ENCODE measurements at regions not wholly inside any gene's neighbourhood (a gene's known extent, or its start where the extent isn't known, plus 50 kb on each side); places are given as distances from the start of the nearest gene placed in this dataset.

DNA sequence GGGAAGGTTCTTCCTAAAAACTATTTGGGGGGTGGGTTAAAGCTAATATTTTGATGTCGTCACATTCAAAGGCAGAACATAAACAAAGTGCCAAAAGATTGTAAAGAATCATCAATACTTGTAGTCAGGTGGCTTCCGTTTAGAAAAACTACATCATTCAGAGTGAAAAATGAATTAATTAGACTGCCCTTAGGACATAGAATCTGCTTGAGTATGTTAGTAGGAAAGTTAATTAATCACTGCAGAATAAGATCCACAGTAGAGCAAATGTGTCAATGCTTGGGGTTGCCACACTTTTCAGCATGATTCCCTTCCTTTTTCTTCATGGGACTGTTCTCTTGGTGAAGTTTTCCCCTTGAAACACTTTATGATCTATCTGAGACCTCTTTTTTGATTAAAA, 166.8 kb upstream of the MTNR1B start:
- no peak overlapping the region for H3T11ph ChIP-seq (ENCODE audit: low read length)
- Mint-ChIP-seq H3K9me3 (no peaks in the 10 kb centered on the region), H3K27ac (no peak overlapping the region), H3K4me1 (peaks cover 20 to 23% of the 10 kb centered on the region in 2 experiments), H3K4me3 (no peak overlapping the region), H3K27me3 (ENCODE audit: low read depth) (no peaks in the 10 kb centered on the region), H3K36me3 (ENCODE audit: insufficient read depth in 1 of 3, low read depth in 3 of 3) (peaks cover 8 to 18% (median 14%) of the 10 kb centered on the region in 3 experiments)
- H4K91ac ChIP-seq (ENCODE audit: insufficient read length, low read depth, low read length): no peak overlapping the region
- no peak overlapping the region for H2BK20ac ChIP-seq (ENCODE audit: low read depth, low read length, poor library complexity, severe bottlenecking)
- H2AFZ ChIP-seq (ENCODE audit: low read length): no peak overlapping the region
- no peak overlapping the region for H3K4ac ChIP-seq (ENCODE audit: low read depth, low read length)
- no peaks in the 10 kb centered on the region for H3K79me1 ChIP-seq (ENCODE audit: insufficient read depth, low read depth, low read length, poor library complexity, severe bottlenecking)
- no peak overlapping the region for H3K9ac ChIP-seq (ENCODE audit: extremely low read depth, insufficient read length, low read length)
- H2BK12ac ChIP-seq (ENCODE audit: insufficient read length, low read depth, low read length): no peak overlapping the region
- H4K8ac ChIP-seq (replicated peaks; ENCODE audit: insufficient read length, low read depth, low read length): no peak overlapping the region
- H3K4me2 ChIP-seq (ENCODE audit: insufficient read depth, insufficient read length, low read length): no peak overlapping the region
- H4K5ac ChIP-seq (ENCODE audit: insufficient read length, low read depth, low read length): no peak overlapping the region
- H3K23me2 ChIP-seq (ENCODE audit: insufficient read length, low read depth, low read length, poor library complexity, severe bottlenecking): no peaks in the 10 kb centered on the region
- DNase-seq: no peak
- no peak overlapping the region for H2BK5ac ChIP-seq (ENCODE audit: insufficient read length, low read length)
- H2AK5ac ChIP-seq (ENCODE audit: insufficient read length, low read length): no peak overlapping the region
- H3K27me3 ChIP-seq (ENCODE audit: insufficient read depth, low read length): no peaks in the 10 kb centered on the region
- no peak overlapping the region for H2BK120ac ChIP-seq (ENCODE audit: low read depth, low read length, poor library complexity, severe bottlenecking)
- no CpG with 5 or more reads among the region's 2 CpGs for WGBS (ENCODE audit: extremely low coverage, insufficient read length, low lambda C conversion rate)
- no peaks in the 10 kb centered on the region for H4K20me1 ChIP-seq (ENCODE audit: control insufficient read depth, insufficient read depth, insufficient read length)
- no peak overlapping the region for H3K14ac ChIP-seq (ENCODE audit: insufficient read depth, low read length)
- no peaks in the 10 kb centered on the region for H3K9me3 ChIP-seq (ENCODE audit: control insufficient read depth, low read depth, low read length)
- H3K27ac ChIP-seq (ENCODE audit: insufficient read length, low read depth, low read length): no peak overlapping the region
- TF ChIP-seq, protein P1, sequence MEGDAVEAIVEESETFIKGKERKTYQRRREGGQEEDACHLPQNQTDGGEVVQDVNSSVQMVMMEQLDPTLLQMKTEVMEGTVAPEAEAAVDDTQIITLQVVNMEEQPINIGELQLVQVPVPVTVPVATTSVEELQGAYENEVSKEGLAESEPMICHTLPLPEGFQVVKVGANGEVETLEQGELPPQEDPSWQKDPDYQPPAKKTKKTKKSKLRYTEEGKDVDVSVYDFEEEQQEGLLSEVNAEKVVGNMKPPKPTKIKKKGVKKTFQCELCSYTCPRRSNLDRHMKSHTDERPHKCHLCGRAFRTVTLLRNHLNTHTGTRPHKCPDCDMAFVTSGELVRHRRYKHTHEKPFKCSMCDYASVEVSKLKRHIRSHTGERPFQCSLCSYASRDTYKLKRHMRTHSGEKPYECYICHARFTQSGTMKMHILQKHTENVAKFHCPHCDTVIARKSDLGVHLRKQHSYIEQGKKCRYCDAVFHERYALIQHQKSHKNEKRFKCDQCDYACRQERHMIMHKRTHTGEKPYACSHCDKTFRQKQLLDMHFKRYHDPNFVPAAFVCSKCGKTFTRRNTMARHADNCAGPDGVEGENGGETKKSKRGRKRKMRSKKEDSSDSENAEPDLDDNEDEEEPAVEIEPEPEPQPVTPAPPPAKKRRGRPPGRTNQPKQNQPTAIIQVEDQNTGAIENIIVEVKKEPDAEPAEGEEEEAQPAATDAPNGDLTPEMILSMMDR (conservative IDR thresholded peaks at IDR 0.05): no peak
- no peak overlapping the region for H3K56ac ChIP-seq (ENCODE audit: insufficient read length, low read depth, low read length)
- no peak overlapping the region for H2BK15ac ChIP-seq (ENCODE audit: low read depth, low read length)
- no peaks in the 10 kb centered on the region for H3K4me1 ChIP-seq (ENCODE audit: insufficient read depth, low read length)
- H3K23ac ChIP-seq (ENCODE audit: insufficient read length, low read depth, low read length): no peak overlapping the region
- H3K18ac ChIP-seq (ENCODE audit: insufficient read length, low read depth, low read length): no peak overlapping the region
- no peaks in the 10 kb centered on the region; the same call in 1 of the 2 replicates for H3K79me2 ChIP-seq (ENCODE audit: insufficient read depth, low read length)
